Smooth muscle cell (in vitro differentiated cells): ENCODE measurements at regions not wholly inside any gene's neighbourhood (a gene's known extent, or its start where the extent isn't known, plus 50 kb on each side); places are given as distances from the start of the nearest gene placed in this dataset.

Experiments
- DNase-seq: peaks from one replicate; lab custom pipeline; 2025; ENCODE audit not compliant: unreplicated experiment; lab: John Stamatoyannopoulos, UW
- H2AFZ ChIP-seq: fragments of 200-600 bp; sonication (generic); 2 replicates; pipeline ENCODE4 v1.6.0; 2016; ENCODE audit warnings: antibody characterized with exemption, low read depth, mild to moderate bottlenecking
- H3F3A ChIP-seq: fragments of 200-600 bp; sonication (generic); 2 replicates; pipeline ENCODE4 v1.6.0; 2017; ENCODE audit warnings: antibody characterized with exemption, low read depth
- H3K27ac ChIP-seq: fragments of 200-600 bp; sonication (generic); 2 replicates; pipeline ENCODE4 v1.5.1; 2016; ENCODE audit warnings: low read depth, mild to moderate bottlenecking
- H3K27me3 ChIP-seq: fragments of 200-600 bp; sonication (generic); 2 replicates; pipeline ENCODE4 v1.6.1; 2016; ENCODE audit warnings: low read depth, mild to moderate bottlenecking
- H3K36me3 ChIP-seq: fragments of 200-600 bp; sonication (generic); 2 replicates; pipeline ENCODE4 v1.5.1; 2016; ENCODE audit warnings: low read depth
- H3K4me1 ChIP-seq: fragments of 200-600 bp; sonication (generic); 2 replicates; pipeline ENCODE4 v1.5.1; 2016; ENCODE audit warnings: low read depth
- H3K4me2 ChIP-seq: fragments of 200-600 bp; sonication (generic); 2 replicates; pipeline ENCODE4 v1.6.0; 2016; ENCODE audit warnings: mild to moderate bottlenecking
- H3K4me3 ChIP-seq: fragments of 200-600 bp; sonication (generic); 2 replicates; pipeline ENCODE4 v1.5.1; 2016; ENCODE audit warnings: mild to moderate bottlenecking
- H3K79me2 ChIP-seq: fragments of 200-600 bp; sonication (generic); 2 replicates; pipeline ENCODE4 v1.6.0; 2016; ENCODE audit warnings: low read depth, mild to moderate bottlenecking
- H3K9ac ChIP-seq: fragments of 200-600 bp; sonication (generic); 2 replicates; pipeline ENCODE4 v1.6.0; 2016; ENCODE audit warnings: low read depth
- H3K9me3 ChIP-seq: fragments of 200-600 bp; sonication (generic); replicated peaks from 2 replicates; pipeline ENCODE4 v1.5.1; 2016; ENCODE audit warnings: low read depth
- H4K20me1 ChIP-seq: fragments of 200-600 bp; sonication (generic); 2 replicates; pipeline ENCODE4 v1.6.0; 2016; ENCODE audit warnings: low read depth
- CTCF ChIP-seq: fragments of 200-600 bp; sonication (generic); IDR thresholded peaks from 2 replicates; pipeline ENCODE4 v1.5.1; 2017; ENCODE audit warnings: borderline replicate concordance, mild to moderate bottlenecking, antibody characterized with exemption; ENCODE audit not compliant: insufficient read depth, poor library complexity, severe bottlenecking
- WGBS: methylation state at CpG from one replicate; pipeline ENCODE4 v1.1.7; 2016; ENCODE audit warnings: low lambda C conversion rate; 5-methylcytosine and 5-hydroxymethylcytosine counted together

GRCh38 chr3:13251166-13251903, 168.8 kb downstream of the NUP210 start:
- no peak overlapping the region for H3K4me3 ChIP-seq
- 90% methylated on average over 4 of the region's 4 CpGs for WGBS
- TF ChIP-seq CTCF = no peak
- no peak overlapping the region for H2AFZ ChIP-seq
- H3K27ac ChIP-seq = no peak overlapping the region
- H3K36me3 ChIP-seq = no peaks in the 10 kb centered on the region
- H3K9me3 ChIP-seq = no peaks in the 10 kb centered on the region
- H3K9ac ChIP-seq = no peak overlapping the region
- no peaks in the 10 kb centered on the region for H3K27me3 ChIP-seq
- no peak for DNase-seq
- H4K20me1 ChIP-seq = peaks cover under 1% of the 10 kb centered on the region
- H3K4me1 ChIP-seq = no peaks in the 10 kb centered on the region
- H3F3A ChIP-seq = no peaks in the 10 kb centered on the region
- H3K4me2 ChIP-seq = no peak overlapping the region
- H3K79me2 ChIP-seq = no peaks in the 10 kb centered on the region

GRCh38 chr3:13249664-13250390, 170.3 kb downstream of the NUP210 start:
- H3K79me2 ChIP-seq = no peaks in the 10 kb centered on the region
- no peaks in the 10 kb centered on the region for H4K20me1 ChIP-seq
- WGBS = 83% methylated on average over 22 of the region's 22 CpGs
- H3K36me3 ChIP-seq = no peaks in the 10 kb centered on the region
- H3K9ac ChIP-seq = no peak overlapping the region
- no peaks in the 10 kb centered on the region for H3K4me1 ChIP-seq
- no peak overlapping the region for H2AFZ ChIP-seq
- H3K4me3 ChIP-seq = no peak overlapping the region
- H3K4me2 ChIP-seq = no peak overlapping the region
- H3K9me3 ChIP-seq = no peaks in the 10 kb centered on the region
- no peak overlapping the region for H3K27ac ChIP-seq
- no peaks in the 10 kb centered on the region for H3K27me3 ChIP-seq
- no peak for TF ChIP-seq CTCF
- H3F3A ChIP-seq = no peaks in the 10 kb centered on the region
- DNase-seq = no peak

- Histone ChIP-seq H2AFZ (no peak overlapping the region), H3K79me2 (no peaks in the 10 kb centered on the region), H3K4me2 (no peak overlapping the region), H3K36me3 (no peaks in the 10 kb centered on the region), H3K27me3 (no peaks in the 10 kb centered on the region), H3K4me1 (no peaks in the 10 kb centered on the region), H4K20me1 (no peaks in the 10 kb centered on the region), H3F3A (no peaks in the 10 kb centered on the region), H3K9me3 (no peaks in the 10 kb centered on the region), H3K4me3 (no peak overlapping the region), H3K9ac (no peak overlapping the region), H3K27ac (no peak overlapping the region)
- 85% methylated on average over 6 of the region's 6 CpGs for WGBS
- DNase-seq = no peak
- TF ChIP-seq CTCF = no peak
These were observed 171.5 kb downstream of the NUP210 start for GRCh38 chr3:13248640-13249039.
